HG03095 (cell line): ENCODE measurements at regions not wholly inside any gene's neighbourhood (a gene's known extent, or its start where the extent isn't known, plus 50 kb on each side); places are given as distances from the start of the nearest gene placed in this dataset.

ENCODE experiments used
- ATAC-seq: cut with Tn5 transposase; IDR thresholded peaks from one replicate; pipeline ENCODE4 v1.9.1; 2021; ENCODE audit warnings: moderate library complexity; ENCODE audit not compliant: unreplicated experiment

DNA sequence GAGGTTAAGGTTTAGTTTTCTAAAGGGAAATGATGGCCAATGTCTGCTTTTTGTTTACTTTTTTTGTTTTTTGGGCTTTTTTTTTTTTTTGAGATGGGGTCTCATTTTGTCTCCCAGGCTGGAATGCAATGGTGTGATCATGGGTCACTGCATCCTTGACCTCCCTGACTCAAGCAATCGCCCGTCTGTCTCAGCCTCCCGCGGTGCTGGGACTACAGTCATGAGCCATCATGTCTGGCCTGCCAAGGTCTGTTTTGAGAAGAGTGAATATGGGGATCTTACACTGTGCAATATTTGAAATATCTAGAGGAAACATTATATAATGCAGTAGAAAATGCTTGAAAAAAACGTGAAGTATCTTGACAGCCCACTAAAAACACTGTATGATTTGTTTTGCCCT, 162.5 kb downstream of the GASK1B start:
- ATAC-seq: no peak

DNA sequence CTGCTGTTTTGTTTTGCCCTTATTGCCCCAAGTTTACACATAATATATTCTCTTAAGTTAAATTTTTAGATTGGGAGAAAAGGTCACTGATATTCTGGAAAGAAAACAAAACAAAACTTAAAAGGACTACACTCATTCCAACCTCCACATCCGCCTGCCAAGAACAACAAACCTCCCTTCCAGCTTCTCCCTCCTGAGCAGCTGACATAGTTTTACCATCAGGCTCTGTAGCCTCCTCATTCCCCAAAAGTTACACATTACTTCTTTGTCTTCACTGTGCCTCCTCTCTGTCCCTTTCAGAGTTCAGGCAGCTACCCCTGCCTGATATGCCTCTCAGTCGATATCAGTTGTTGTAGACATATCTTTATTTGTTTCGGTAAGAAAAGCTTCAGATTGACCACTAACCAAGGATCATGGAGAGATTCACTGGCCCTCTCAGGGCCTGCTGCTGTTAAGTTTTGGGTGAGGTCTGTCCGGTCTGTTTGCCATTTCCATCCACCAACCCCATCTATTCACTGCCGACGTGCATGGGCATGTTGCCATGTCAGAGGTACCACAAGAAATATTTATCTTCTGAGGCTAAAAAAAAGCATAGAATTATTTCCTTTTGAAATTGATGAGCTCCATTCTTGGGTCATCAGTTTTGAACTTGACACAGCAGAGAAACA, 164.1 kb downstream of the GASK1B start:
- no peak for ATAC-seq

DNA sequence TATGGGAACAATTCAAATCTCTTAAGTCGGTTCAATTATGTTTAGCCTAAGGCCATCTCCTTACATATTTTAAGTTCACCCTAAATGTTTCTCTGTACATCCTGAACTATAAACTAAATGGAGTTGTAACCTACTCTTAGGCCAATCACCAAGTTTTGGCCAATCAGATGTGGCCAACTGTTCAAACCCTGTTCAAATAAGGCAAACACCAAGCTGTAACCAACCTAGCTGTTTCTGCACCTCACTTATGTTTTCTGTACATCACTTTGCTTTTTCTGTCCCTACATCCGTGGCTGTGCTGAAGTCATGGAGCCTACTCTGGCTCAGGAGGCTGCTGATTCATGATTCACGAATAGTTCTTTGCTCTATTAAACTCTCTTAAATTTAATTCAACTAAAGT, 165.3 kb downstream of the GASK1B start:
- ATAC-seq: no peak

DNA sequence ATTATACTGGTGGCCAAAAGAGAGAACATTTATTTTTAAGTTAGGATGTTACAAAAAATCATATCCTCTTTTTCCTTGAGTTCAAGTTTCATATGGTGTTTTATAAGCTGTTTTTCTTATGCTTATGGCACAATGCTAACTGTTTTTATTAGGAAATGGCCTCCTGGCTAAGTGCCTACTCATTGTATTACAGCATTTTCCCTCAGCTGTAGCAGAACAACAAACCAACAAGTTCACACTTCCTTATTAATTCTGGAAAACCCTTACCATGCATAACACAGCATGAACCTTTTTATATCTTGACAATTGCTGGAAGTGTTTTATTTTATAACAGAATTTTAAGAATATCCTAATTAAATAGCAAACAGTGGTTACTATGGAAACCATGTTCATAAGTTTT, 165.8 kb downstream of the GASK1B start:
- ATAC-seq: no peak

DNA sequence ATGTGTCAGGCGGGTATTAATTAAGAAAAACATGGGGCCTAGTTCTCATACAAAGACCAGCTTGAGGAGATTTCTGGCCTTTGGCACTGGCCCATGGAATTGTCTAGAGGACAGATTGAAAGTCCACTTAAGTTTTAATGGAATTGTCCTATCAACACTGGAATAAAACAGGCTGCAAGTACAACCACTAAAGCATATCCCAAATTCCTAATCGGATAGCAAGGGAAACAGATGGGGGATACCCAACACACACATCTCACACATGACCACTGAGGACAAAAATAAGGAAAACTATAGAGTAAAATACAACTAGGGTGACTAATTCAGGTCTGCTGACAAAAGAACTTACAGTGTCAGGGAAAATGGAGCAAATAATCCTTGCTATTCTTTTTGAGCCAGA, 167.8 kb downstream of the GASK1B start:
- no peak for ATAC-seq

DNA sequence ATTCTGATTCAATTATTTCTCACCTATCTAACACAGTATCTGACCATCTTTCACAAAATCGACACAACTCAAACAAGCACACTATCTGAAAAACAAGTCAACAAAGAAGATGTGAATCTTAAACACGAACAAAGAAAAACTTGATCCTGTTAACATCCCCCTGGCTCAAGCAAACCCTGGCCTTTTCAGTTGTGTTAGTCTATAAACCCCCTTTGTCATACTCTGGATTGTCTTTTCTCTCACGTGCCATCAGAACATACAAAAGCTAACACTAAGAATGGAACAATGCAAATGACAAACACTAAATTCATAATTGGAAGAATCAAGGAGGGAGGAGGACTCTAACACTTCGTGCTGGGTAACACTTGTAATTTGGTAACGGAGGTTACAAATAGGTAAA, 168.7 kb downstream of the GASK1B start:
- ATAC-seq: no peak

DNA sequence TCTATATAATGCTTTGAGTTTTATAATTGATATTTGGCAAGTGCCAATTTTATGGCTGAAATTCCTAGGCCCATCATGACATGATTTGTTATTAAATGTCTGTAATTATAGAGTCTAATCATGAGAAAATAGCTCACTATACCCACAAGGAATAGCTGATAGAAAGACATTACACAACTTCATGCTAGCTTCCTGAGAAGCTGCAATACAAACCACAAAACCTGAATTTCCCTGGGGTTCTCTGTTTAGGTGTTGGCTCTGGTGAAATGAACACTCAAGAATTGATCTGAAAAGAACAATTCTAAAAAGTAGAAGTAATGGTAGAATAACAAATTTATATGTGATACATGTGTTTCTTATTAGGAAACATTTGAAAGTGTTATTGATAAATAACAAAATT, 169.6 kb downstream of the GASK1B start:
- no peak for ATAC-seq

DNA sequence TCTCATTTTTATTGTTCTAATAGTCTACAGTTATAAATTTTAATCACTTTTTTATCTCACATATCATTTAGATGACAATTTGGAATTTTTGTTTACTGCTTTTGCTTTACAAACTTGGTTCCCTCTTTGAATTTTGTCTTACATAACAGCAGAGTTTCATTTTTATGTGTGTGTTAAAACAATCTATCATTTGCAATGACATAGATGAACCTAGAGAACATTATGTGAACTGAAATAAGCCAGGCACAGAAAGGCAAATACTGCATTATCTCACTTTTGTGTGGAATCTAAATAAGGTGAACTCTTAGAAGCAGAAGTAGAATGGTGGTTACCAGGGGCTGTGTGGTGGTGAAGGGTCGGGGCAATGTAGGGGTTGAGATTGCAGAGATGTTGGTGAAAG, 170.7 kb downstream of the GASK1B start:
- ATAC-seq: no peak

DNA sequence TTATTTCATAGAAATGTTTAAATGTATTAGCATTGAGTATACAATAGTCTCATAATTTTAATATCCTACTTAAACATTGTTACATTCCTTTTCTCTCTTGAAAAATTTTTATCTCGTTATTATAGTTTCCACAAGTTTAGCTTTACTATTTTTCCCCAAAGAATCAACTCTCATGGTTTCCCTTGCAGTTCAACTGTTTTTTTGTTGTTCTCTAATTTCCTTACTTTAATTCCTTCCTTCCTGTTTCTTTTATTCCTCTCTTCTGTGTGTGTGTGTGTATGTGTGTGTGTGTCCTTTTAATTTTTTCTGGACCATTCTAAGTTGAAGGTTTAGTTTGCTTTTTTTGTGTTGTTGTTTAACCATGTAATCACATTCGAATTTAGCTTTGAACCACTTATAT, 171.1 kb downstream of the GASK1B start:
- ATAC-seq: no peak

DNA sequence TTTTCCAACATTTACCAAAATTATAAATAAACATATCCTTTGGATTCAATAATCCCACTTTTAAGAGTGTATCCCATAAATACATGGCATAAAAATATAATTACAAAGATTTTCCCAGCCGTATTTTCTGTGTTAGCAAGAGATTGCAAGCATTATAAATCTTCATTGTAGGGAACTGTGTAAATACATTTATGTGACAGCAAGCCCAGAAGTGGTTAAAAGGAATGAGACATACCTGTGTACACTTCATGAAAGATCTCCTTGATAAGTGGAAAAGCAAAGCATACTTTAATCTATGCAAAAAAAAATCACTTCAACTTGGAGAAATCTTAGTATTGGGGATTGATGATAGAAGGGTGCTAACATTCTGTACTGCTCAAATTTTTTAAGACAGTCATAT, 173.1 kb downstream of the GASK1B start:
- no peak for ATAC-seq

DNA sequence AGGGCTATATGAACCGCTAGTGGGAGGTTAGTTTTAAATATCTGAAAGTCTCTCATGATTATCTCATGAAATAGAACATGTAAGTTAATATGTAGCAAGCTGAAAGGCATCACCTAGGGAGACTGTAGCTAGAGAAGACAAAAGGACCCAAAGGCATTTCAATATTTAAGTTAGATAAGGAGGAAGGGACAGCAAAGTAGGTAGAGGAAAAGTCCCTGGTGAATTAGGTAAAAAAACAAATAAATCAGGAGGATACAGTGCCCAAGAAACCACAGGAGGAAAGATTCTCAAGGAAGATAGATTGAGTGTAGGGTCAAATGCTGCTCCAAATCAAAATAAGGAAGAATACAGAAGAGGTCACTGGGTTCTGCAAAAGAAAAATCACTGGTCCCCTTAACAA, 175.5 kb downstream of the GASK1B start:
- ATAC-seq: no peak

DNA sequence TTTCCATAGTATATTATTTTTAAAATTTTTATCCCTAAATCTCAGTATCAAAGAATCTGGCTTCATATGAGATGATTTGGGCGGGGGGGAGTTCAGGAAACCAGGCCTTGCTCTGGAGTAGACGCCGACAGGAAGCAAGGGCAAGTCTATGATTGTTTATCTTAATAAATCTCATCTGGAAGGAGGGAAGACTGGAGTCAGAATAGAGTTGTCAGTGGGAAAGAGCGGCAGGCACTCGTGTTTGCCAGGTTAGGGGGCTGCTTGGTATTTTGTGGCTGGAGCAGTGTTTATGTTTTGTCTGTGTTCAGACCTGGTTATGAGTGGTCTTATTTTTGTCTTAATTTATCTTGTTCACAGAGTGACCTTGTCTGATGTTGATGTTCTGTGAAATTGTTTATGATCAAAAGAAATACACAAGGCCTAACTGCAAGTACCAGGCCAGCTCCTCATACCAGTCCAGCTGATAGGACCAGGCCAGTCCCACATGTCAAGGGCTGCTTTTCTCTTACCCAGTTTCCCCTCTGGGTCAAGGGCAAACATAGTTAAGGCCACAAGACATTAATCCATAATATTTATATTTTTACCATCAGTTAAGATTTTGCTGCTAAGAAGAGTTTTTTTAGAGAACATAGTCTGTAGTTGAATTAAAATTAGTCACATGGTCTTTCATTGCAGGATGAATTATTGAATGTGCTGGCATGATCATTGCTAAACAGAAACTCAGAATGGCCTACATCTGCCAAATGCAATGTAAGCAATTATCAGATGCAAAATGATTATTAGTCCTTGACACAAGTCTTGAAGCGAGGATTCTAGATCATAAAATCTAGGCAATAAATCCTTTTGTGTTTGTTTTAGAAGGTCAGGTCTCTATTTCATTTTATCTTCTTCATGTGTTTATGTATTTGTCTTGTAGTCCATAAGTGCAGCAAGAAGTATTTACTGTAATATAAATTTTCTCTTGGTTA, 176.5 kb downstream of the GASK1B start:
- ATAC-seq: no peak

DNA sequence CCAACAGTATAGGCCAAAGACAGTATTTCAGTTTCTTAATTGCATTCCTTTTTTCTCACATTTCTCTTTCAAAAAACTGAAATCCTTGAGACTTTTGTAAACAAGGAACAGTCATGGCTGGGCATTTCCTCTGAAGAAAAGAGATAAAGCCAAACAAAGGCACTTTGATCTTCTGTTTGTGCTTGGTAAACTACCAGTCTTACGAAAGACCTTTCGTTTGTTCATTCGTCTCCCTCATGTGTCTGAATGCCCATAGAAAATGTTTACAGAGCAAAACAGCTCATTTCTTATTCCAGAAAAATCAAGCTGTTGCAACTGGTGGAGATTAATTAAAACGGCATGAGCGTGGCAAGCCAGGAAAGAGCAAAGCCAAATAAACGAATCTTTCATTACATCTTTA, 178.0 kb downstream of the GASK1B start:
- no peak for ATAC-seq

DNA sequence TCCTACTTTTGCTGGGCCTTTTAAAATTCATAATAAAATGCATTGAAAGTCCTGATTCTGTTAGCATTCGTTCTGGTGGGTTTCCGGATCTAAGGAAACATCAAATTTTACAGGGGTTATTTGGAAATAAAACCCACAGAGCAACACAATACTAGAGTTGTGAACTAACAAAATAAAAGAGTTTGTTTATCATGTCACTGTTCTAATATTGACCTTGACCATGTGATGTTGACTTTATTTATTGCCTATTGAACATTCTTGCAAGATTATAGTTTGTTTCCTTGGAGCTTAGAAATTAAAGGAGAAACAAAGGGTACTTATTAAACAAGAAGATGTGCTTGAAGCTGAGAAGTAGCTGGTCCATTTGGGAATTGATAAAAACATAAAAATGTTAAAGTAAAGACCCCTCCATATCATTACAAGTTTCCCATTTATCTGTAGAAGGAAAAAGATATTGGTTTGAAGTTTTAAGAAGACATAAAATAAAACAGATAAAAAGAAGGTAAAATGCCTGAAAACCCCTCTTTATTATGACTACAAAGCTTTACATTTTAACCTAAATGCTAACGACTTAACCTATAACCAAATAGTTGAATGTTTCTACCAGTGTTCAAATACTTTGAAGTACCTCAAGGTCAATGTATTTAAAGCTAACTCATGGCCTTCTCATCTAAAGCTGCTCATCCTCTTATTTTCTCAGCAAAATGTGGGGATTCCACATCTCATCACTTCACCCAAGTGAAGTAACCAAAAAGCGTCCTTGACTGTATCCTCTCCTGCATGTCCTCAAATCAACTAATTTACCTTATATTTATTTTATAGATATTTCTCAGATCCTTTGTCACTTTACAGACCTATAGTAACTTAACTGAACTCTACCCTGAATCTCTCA, 179.6 kb downstream of the GASK1B start:
- no peak for ATAC-seq

DNA sequence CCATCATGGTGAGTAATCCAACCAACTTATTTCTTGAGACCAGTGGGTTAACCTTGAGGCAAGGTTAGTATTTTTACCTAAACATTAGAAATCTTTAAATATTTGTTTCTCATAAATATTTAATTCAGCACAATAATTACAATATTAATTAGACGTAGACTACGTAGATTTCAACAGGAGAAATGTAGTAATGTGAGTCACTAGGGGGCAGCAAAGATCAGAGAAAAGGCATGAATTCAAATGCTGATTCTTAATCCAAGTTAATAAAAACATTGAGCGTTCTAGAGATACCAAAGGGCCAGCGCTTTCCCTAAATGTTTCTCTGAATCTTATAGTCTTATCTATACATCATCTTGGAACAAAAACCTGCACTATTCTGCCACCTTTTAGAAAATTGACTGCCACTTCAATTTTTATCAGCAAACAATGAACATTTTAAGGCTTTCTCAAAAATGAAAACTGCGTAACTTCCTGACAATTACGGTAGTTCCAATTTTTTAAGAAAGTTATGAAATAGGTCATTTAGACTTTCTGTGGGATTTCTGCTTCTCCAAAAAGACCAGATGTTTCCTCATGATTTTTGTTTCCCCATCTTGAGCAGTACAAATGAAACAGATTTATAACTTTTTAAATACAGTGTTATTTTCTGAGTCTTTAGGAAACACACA, 180.7 kb downstream of the GASK1B start:
- ATAC-seq: no peak

DNA sequence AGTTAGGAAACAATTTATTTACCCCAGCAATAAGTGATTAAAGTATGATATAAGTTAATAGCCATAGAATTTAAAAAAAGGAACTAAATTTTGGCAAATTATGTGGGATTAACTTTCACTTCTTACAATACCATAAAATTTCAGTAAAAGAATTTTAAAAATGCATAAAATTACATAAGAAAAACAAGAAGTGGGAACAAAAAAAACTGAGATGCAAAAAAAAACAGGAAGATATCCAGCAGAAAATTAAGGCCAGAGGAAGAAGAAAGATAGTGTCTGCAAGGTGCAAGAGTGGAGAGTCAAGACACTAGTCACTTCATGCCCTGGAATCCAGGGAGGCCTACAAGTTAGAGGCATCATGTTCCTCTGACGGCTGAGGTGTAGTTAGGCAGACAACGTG, 184.2 kb downstream of the GASK1B start:
- ATAC-seq: no peak

DNA sequence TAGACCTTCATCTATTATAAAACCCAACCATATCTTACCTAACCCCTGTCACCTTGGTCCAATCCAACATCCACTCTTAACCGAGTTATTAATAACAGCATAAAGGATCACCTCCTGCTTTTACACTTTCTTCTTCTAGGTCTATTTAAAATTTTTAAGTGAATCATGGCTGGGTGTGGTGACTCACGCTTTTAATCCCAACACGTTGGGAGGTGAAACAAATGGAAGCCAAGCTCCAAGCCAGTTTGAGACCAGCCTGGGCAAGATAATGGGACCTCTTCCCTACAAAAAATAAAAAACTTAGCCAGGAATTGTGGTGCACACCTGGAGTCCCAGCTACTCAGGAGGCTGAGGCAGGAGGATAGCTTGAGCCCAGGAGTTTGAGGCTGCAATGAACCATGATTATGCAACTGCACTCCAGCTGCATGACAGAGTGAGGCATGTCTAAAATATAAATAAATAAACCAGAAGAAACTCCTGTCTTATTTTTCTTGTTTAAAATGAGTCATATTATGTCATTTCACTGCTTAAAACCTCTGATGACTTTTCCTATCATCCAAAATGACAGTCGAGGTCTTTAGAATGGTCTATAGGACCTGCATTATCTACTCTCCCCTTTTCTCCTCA, 188.4 kb downstream of the GASK1B start:
- ATAC-seq: no peak

DNA sequence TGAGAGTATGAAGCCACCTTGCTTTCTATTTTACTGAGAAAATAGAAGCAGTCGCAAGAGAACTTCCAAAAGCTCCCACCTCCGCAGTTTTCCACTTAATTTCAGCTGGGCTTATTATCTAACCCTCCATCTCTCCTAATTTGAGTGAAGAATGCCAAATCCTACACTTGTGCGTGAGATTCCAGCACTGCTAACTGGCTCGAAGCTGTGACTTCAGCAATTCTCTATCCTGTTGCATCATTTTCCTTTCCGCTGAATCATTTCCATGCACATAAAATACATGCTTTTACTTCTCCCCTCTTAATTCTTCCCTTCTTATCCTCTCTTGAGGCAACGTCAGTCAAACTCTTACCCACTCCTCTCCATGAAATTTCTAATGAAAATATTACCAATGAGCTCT, 189.5 kb downstream of the GASK1B start:
- no peak for ATAC-seq

DNA sequence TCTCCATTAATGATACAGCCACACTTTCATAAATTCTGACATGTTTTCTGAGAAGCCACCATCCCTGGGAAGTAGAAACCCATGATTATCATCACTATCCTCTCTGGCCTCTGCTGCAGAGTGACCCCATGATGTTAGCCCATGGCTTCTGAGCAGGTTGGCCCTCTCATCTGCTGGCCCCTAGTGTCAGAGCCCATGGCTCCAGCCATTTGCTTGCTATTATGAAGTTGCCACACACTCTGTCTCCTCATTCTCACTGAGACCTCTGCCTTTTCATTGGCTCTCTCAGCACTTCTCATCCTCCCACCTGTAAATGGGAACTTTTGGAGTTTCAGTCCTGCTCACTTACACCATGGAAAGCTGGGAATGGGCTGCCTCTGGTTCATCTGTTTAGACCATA, 192.7 kb downstream of the GASK1B start:
- no peak for ATAC-seq

DNA sequence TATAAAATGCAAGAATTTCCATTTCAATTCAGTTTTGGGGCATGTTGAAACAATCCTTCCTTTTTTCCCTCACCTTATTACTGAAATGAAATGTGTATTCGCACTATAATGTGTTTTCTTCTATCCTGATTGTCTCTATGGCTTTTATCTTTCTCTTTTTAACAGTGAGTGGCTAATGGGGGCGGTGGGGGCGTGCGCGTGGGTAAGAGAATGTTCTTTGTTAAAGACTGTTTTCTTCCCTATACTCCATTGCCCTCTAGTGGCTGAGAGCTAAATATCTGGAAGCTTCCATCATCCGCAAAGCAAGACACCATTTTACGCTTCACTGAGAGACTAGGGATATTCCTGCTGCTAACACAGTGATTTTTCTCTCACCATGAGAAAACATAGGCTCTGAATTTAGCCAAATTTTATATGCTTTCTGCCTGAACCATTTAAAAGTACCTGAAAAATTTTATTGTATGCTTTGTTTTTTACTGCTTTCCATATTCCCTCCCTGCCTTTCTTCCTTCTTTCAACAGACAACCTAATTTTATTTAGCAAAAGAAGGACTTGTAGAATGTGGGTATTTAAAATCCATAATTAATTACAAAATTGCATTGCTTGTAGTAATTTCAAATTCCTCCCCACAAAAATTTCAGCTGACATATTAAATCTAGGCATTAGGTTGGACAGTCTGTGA, 194.0 kb downstream of the GASK1B start:
- peak; percentile 93 for ATAC-seq
